ENCODE measurements at regions not wholly inside any gene's neighbourhood (a gene's known extent, or its start where the extent isn't known, plus 50 kb on each side); places are given as distances from the start of the nearest gene placed in this dataset.

DNA sequence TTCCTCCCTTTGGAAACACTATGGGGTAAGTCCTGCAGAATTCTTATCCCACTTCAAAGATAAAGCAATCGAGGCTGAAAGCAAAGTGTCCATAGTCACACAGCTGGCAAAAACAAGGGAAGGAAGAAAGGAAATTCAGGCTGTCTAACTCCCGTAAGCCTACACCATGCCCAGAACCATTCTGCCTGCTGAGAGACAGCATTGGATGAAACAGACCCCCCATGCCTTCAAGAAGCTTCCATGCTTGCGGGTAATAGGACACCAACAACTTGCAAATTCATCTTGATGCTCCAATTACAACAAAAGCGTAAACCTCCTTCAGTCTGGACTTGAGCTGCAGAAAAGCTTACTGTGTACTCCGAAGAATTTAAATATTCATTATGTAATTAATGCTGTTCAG is 181.1 kb upstream of the WWC1 start:
- H3K4me3 ChIP-seq: no peak overlapping the region
- H3K27ac ChIP-seq: no peak overlapping the region
- DNase-seq (ENCODE audit: low spot score): no peak
- TF ChIP-seq, protein P1, sequence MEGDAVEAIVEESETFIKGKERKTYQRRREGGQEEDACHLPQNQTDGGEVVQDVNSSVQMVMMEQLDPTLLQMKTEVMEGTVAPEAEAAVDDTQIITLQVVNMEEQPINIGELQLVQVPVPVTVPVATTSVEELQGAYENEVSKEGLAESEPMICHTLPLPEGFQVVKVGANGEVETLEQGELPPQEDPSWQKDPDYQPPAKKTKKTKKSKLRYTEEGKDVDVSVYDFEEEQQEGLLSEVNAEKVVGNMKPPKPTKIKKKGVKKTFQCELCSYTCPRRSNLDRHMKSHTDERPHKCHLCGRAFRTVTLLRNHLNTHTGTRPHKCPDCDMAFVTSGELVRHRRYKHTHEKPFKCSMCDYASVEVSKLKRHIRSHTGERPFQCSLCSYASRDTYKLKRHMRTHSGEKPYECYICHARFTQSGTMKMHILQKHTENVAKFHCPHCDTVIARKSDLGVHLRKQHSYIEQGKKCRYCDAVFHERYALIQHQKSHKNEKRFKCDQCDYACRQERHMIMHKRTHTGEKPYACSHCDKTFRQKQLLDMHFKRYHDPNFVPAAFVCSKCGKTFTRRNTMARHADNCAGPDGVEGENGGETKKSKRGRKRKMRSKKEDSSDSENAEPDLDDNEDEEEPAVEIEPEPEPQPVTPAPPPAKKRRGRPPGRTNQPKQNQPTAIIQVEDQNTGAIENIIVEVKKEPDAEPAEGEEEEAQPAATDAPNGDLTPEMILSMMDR (IDR thresholded peaks at IDR 0.05): no peak

DNA sequence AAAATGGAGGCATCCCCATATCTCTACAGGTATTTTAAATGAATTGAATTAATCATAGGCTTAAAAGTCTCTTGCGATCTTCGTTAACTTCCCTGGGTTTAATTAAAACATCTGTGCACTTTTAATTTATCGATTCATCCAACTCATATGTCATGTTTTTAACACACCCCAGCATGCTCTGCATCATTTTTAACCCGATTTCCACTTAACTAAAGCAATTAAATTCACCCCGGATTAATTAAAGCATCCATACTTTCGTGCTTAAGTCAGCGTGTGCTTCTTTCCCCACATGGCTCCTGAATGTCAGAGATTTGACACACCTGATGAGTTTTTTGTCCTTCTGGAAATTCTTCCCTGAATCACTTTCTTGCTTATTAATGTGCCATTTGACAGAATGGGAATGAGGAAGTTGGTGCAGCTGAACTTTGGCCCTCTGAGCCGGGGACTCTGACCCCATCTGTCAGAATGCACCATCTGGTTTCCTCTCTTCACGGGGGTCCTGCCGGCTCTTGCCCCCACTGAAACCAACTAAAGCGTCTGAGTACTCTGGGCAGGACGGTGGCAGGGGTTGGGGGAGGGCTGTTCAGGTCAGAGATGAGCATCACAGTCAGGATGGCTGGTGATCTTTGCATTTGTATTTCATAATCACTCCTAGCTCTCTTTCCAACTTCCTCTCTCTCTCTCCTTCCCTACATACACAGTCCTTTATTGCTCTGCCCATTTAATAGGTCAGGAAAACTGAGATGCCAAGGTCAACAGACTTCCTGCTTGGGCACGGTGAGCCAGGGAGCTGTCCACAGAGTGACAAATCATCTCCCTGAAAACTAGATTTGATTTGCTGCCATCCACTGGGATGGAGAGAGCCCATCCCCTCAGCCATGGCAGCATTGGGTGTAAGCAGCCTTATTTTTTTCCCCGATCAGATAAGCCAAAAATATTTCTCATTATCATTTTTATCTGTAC is 180.3 kb upstream of the WWC1 start:
- TF ChIP-seq, protein P1 (IDR thresholded peaks at IDR 0.05): no peak
- no peak for DNase-seq (ENCODE audit: low spot score)
- no peak overlapping the region for H3K27ac ChIP-seq
- no peak overlapping the region for H3K4me3 ChIP-seq

DNA sequence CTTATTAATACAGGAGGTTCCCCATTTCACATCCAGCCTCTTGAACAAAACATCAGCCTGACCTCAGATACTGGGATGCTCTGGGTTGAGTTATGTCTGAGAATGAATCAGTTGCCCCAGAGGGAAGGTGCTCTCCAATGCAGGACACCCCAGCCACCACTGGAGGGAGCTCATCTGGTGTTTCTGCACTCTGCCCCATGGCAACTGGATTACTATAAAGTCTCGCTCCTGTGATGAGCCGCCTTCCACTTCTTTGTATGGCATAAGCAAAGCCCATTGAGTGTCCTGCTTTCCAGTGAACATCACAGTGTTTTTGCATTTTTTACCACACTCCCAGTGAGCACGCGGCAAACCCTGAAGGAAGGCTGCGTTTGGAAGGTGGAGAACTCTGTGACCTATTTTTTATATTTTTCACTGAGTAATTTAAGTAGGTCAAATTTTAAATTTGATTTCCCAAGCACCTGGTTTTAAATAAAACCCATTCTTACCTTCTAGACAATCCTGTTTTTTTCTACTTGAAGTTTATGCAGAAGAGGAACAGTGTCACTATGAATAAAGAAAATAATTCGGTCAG is 176.9 kb upstream of the WWC1 start:
- H3K4me3 ChIP-seq: no peak overlapping the region
- DNase-seq (ENCODE audit: low spot score): no peak
- TF ChIP-seq, protein P1 (IDR thresholded peaks at IDR 0.05): no peak
- H3K27ac ChIP-seq: no peak overlapping the region

DNA sequence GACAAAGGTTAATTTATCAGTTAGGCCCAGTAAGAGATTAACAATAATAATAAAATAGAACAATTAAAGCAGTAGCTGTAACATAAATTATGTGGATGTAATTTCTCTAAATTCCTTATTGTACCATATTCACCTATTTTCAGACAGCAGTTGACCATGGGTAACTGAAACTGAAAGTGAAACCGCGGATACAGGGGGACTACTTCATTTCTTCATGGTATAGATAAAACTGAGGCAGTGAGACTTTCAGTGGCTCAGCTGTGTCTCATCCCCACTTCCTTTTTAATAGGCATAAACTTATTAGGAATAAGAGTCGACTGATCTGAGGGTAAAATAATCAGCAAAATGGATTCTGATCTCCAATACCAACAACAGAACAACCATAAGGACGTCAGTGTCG is 174.0 kb upstream of the WWC1 start:
- no peak for DNase-seq (ENCODE audit: low spot score)
- Histone ChIP-seq H3K27ac (no peak overlapping the region), H3K4me3 (no peak overlapping the region)
- TF ChIP-seq, protein P1 (IDR thresholded peaks at IDR 0.05): no peak

DNA sequence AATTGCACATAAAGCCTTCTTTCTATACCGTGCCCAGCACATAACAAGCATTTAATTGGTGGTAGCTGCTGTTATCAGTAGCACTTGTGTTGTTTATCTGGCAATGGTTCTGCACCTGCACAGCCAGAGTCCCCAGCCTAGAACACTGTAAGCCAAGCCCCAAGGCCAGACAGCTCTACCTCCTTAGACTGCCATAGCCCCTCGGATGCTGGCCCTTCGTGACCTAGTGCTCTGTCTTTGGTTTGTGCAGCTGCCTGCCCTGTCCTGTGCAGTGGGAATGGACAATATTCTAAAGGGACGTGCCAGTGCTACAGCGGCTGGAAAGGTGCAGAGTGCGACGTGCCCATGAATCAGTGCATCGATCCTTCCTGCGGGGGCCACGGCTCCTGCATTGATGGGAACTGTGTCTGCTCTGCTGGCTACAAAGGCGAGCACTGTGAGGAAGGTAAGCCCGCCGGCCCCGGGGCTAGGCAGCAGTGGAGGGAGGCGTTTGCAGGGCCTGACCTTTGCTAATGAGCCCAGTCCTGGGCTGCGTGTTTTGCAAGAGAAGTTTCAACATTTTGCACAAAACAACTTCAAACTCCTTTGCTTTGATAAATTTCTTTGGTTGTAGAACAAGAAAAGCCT is 173.3 kb upstream of the WWC1 start:
- Histone ChIP-seq H3K4me3 (no peak overlapping the region), H3K27ac (no peak overlapping the region)
- no peak for DNase-seq (ENCODE audit: low spot score)
- TF ChIP-seq, protein P1 (IDR thresholded peaks at IDR 0.05): no peak

DNA sequence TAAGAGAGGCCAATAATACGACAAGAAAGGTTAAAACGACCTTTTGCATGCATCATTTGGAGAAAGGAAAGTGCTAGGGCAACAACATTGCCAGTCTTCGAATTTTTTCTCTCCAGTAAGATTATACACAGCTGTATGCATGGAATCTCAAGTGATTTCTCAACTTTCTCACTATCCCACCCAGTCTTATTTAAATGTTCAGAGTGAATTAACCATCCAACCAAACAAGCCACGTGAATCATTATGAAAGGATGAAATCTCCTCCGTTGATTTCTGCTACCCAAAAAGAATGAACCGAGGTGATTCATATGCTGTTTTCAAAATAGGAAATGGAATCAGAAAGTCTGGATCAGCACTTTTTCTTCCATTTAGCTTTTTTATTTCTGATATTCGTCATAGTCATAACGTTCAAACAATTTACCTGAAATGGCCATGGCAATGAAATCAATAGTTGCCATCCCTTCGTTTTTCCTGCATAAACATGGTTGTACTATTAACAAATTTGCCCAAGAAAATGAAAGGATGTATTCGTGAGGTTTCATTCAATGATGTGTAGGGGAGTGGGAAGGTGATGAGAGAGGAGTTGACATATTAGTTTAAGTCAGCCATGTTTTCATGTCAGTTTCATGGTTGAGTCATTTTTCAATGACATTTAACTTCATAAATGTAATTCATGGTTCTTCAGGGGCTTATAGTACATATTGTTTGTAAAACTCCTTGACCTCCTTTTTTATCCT is 170.9 kb upstream of the WWC1 start:
- DNase-seq (ENCODE audit: low spot score): no peak
- Histone ChIP-seq H3K4me3 (no peak overlapping the region), H3K27ac (no peak overlapping the region)
- TF ChIP-seq, protein P1 (IDR thresholded peaks at IDR 0.05): no peak
